ENCODE measurements at regions not wholly inside any gene's neighbourhood (a gene's known extent, or its start where the extent isn't known, plus 50 kb on each side); places are given as distances from the start of the nearest gene placed in this dataset.

DNA sequence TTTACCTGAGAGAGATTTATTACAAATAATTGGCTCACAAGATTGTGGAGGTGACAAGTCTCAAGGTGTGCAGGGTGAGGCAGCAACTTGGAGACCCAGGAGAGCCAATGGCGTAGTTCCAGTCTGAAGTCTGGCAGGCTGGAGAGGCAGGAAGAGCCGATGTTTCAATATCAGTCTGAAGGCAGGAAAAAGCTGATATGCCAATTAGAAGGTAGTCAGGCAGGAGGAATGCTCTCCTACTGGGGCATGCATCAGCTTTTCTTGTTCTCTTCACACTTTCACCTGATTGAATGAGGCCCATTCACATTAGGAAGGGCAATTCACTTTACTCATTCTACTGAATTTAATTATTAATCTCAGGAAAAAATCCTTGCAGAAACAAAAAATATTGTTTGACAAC, 1351.7 kb upstream of the ADGRL3 start:
- TF ChIP-seq, protein P1, sequence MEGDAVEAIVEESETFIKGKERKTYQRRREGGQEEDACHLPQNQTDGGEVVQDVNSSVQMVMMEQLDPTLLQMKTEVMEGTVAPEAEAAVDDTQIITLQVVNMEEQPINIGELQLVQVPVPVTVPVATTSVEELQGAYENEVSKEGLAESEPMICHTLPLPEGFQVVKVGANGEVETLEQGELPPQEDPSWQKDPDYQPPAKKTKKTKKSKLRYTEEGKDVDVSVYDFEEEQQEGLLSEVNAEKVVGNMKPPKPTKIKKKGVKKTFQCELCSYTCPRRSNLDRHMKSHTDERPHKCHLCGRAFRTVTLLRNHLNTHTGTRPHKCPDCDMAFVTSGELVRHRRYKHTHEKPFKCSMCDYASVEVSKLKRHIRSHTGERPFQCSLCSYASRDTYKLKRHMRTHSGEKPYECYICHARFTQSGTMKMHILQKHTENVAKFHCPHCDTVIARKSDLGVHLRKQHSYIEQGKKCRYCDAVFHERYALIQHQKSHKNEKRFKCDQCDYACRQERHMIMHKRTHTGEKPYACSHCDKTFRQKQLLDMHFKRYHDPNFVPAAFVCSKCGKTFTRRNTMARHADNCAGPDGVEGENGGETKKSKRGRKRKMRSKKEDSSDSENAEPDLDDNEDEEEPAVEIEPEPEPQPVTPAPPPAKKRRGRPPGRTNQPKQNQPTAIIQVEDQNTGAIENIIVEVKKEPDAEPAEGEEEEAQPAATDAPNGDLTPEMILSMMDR (IDR thresholded peaks at IDR 0.05) = no peak
- no peak for TF ChIP-seq POLR2A (IDR thresholded peaks at IDR 0.05)

Measured in Peyer's patch (tissue), 4 donors.